ES-I3 (cell line): ENCODE measurements at regions not wholly inside any gene's neighbourhood (a gene's known extent, or its start where the extent isn't known, plus 50 kb on each side); places are given as distances from the start of the nearest gene placed in this dataset.

Source experiments
- H3K36me3 ChIP-seq: 2 replicates; pipeline ENCODE4 v1.6.1; 2013; ENCODE audit warnings: mild to moderate bottlenecking, low read length, control low read depth, moderate library complexity; ENCODE audit not compliant: insufficient read depth
- H3K4me1 ChIP-seq: 2 replicates; pipeline ENCODE4 v1.6.1; 2013; ENCODE audit warnings: mild to moderate bottlenecking, control low read depth, low read length; ENCODE audit not compliant: insufficient read depth
- H3K9ac ChIP-seq: 2 replicates; pipeline ENCODE4 v1.6.1; 2013; ENCODE audit warnings: low read depth, mild to moderate bottlenecking, low read length, moderate library complexity
- H3K9me3 ChIP-seq: 2 replicates; pipeline ENCODE4 v1.6.1; 2013; ENCODE audit warnings: mild to moderate bottlenecking, low read length, moderate library complexity; ENCODE audit not compliant: control insufficient read depth, insufficient read depth

GRCh38 chr7:52473756-52474155 is 561.7 kb upstream of the POM121L12 start:
- Histone ChIP-seq H3K9me3 (no peaks in the 10 kb centered on the region), H3K36me3 (no peaks in the 10 kb centered on the region), H3K9ac (no peak overlapping the region), H3K4me1 (peaks cover 8% of the 10 kb centered on the region; the same call in 1 of the 2 replicates)

GRCh38 chr7:52472006-52472620 is 563.3 kb upstream of the POM121L12 start:
- Histone ChIP-seq H3K36me3 (no peaks in the 10 kb centered on the region), H3K9ac (no peak overlapping the region), H3K9me3 (no peaks in the 10 kb centered on the region), H3K4me1 (no peaks in the 10 kb centered on the region)

DNA sequence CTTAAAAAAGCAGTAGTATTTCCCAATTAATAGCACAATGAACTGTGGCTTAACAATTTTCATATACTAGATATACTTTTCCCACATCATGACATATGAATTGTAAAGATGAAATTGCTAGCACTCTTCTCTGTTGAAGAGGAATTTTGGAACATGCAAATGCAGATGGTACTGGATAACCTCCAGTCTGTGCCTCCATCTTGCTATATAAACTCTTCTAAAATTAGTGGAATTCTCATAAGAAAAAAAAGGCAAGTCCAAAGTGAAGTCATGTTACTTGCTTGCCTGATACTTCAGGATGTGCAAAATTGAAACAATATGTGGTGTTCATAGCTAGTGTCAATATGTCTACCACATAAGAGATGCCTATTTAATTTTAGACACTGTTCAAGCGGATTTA is 570.2 kb upstream of the POM121L12 start:
- H3K36me3 ChIP-seq: no peaks in the 10 kb centered on the region
- H3K9me3 ChIP-seq: no peaks in the 10 kb centered on the region
- no peak overlapping the region for H3K9ac ChIP-seq
- no peaks in the 10 kb centered on the region for H3K4me1 ChIP-seq

- H3K36me3 ChIP-seq: no peaks in the 10 kb centered on the region
- H3K9me3 ChIP-seq: no peaks in the 10 kb centered on the region
- H3K4me1 ChIP-seq: no peaks in the 10 kb centered on the region
- H3K9ac ChIP-seq: no peak overlapping the region
Observed at GRCh38 chr7:52463341-52463740, 572.1 kb upstream of the POM121L12 start.

GRCh38 chr7:52462474-52462873 is 573.0 kb upstream of the POM121L12 start:
- H3K36me3 ChIP-seq: no peaks in the 10 kb centered on the region
- H3K4me1 ChIP-seq: no peaks in the 10 kb centered on the region
- H3K9ac ChIP-seq: no peak overlapping the region
- no peaks in the 10 kb centered on the region for H3K9me3 ChIP-seq

- Histone ChIP-seq H3K9ac (no peak overlapping the region), H3K4me1 (no peaks in the 10 kb centered on the region), H3K36me3 (no peaks in the 10 kb centered on the region), H3K9me3 (no peaks in the 10 kb centered on the region)
Observed at GRCh38 chr7:52455571-52455970, 579.9 kb upstream of the POM121L12 start.

DNA sequence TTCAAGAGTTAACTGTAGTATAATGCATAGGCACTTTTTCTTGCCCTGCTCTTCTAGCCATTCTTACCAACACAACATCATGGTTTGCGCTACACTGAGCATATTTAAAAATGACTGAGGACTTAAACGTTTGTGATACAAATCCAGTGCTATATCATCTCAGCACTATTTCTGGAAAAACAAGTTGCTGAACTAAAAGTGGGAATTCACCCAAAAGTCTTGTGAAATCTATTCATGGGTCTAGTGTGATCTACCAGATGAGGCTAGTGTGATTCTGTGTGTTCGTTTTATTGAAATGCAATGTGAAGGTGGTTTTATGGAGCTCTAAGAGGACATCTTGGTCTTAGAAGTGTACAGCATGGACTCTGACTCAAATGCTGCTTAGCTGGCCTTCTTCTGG is 584.6 kb upstream of the POM121L12 start:
- no peaks in the 10 kb centered on the region; the same call in 1 of the 2 replicates for H3K9me3 ChIP-seq
- H3K4me1 ChIP-seq: no peaks in the 10 kb centered on the region
- no peak overlapping the region for H3K9ac ChIP-seq
- no peaks in the 10 kb centered on the region for H3K36me3 ChIP-seq

DNA sequence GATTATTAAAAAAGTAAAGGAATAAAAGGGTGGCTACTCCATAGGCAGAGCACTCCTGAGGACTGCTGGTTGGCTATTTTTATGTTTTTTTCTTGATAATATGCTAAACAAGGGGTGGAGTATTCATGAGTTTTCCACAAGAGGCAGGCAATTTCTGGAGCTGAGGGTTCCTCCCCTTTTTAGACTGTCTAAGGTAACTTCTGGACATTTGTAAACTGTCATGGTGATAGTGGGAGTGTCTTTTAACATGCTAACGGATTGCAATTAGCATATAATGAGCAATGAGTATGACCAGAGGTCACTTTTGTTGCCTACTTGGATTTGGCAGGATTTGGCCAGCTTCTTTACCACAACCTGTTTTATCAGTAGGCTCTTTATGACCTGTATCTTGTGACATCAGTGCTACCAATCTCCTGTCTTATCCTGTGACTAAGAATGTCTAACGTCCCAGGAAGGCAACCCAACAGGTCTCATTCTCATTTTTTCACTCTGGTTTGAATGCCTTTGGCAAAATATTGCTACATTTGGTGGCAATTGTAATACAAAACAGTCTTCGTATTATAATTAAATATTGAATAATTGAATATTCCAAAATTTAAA is 587.8 kb upstream of the POM121L12 start:
- no peaks in the 10 kb centered on the region for H3K36me3 ChIP-seq
- H3K9ac ChIP-seq: no peak overlapping the region
- no peaks in the 10 kb centered on the region; the same call in 1 of the 2 replicates for H3K9me3 ChIP-seq
- H3K4me1 ChIP-seq: no peaks in the 10 kb centered on the region

DNA sequence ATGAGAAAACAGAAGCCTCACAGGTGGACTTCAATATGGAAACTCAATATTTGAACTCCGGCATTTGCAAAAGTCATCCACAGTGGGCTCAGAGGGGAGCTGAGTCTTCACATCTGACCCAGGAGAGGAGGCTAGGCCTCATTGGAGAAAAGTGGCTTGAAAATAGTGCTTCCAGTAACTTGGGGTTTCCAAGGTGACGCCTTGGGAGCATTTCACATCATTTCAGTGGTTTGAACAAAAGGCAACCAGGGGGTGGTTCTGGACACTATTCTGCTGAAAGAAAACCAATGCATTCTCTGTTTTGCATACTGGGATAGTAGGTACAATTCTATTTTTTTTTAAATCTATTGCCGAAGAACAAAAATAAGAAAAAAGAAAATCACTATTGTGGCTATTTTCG is 599.2 kb upstream of the POM121L12 start:
- Histone ChIP-seq H3K36me3 (no peaks in the 10 kb centered on the region), H3K9me3 (no peaks in the 10 kb centered on the region), H3K9ac (no peak overlapping the region), H3K4me1 (no peaks in the 10 kb centered on the region)

DNA sequence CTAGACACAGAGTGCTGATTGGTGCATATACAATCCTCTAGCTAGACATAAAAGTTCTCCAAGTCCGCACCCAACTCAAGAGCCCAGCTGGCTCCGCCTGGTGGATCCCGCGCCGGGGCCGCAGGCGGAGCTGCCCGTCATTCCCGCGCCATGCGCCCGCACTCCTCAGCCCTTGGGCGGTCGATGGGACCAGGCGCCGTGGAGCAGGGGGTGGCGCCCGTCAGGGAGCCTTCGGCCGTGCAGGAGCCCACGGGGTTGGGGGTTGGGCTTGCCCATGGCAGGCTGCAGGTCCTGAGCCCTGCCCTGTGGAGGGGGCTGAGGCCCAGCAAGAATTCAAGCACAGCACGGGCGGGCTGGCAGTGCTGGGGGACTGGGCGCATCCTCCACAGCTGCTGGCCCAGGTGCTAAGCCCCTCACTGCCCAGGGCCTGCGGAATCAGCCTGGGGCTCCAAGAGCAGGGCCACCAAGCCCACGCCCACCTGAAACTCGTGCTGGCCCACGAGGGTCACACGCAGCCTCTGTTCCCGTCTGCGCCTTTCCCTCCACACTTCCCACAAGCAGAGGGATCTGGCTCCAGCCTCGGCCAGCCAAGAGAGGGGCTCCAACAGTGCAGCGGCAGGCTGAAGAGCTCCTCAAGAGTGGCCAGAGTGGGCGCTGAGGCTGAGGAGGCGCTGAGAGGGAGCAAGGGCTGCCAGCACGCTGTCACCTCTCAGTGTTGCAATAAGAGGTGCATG is 604.2 kb upstream of the POM121L12 start:
- Histone ChIP-seq H3K9me3 (no peaks in the 10 kb centered on the region), H3K9ac (no peak overlapping the region), H3K4me1 (no peaks in the 10 kb centered on the region), H3K36me3 (no peaks in the 10 kb centered on the region)

GRCh38 chr7:52423251-52423650 is 612.2 kb upstream of the POM121L12 start:
- Histone ChIP-seq H3K4me1 (no peaks in the 10 kb centered on the region), H3K9me3 (no peaks in the 10 kb centered on the region), H3K9ac (no peak overlapping the region), H3K36me3 (no peaks in the 10 kb centered on the region)

DNA sequence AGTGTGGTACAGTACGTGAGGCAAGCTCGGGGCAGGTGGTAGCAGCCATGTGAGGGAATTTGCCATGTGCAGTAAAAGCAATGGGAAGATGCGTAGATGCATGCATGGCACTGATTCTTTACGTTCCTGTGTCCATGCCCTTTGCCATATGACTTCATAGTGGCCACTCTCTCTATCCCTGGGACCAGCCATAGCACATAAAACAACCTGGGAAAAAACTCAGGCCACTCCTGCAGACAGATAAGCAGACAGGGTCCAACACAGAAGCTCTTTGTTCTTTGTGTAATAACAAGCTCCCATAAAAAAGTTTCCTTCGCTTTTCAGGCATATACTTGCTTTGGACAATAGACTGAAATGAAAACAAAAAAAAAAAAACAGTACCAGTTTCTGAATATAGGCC is 622.4 kb upstream of the POM121L12 start:
- no peak overlapping the region for H3K9ac ChIP-seq
- no peaks in the 10 kb centered on the region for H3K4me1 ChIP-seq
- H3K9me3 ChIP-seq: no peaks in the 10 kb centered on the region; the same call in 1 of the 2 replicates
- no peaks in the 10 kb centered on the region for H3K36me3 ChIP-seq

DNA sequence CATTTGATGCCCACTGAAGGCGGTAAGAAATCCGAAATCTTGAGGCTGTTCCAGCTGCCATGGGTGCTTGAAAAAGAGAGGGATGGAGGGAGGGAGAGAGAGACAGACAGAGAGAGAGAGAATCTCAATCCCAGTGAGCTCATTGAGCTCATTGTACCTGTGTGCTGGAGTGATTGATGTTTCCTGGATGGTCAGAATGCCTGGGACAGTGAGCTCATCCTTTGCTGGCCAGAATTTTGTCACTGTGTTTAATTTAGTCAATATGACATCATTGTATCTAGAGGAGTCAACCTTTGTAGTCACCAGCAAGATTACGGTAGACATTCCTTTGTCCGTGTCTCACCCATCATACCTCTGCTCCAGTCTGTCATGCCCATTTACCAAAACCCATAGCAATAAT is 625.4 kb upstream of the POM121L12 start:
- Histone ChIP-seq H3K9me3 (no peaks in the 10 kb centered on the region; the same call in 1 of the 2 replicates), H3K9ac (no peak overlapping the region), H3K4me1 (no peaks in the 10 kb centered on the region), H3K36me3 (no peaks in the 10 kb centered on the region)

GRCh38 chr7:52406808-52407207 is 628.6 kb upstream of the POM121L12 start:
- no peaks in the 10 kb centered on the region for H3K36me3 ChIP-seq
- H3K9ac ChIP-seq: no peak overlapping the region
- no peaks in the 10 kb centered on the region for H3K9me3 ChIP-seq
- H3K4me1 ChIP-seq: no peaks in the 10 kb centered on the region

- Histone ChIP-seq H3K9ac (no peak overlapping the region), H3K36me3 (no peaks in the 10 kb centered on the region), H3K9me3 (peaks cover 15% of the 10 kb centered on the region), H3K4me1 (no peaks in the 10 kb centered on the region)
Observed at GRCh38 chr7:52382731-52383130, 652.7 kb upstream of the POM121L12 start.
